HepG2 (cell line): ENCODE measurements at regions not wholly inside any gene's neighbourhood (a gene's known extent, or its start where the extent isn't known, plus 50 kb on each side); places are given as distances from the start of the nearest gene placed in this dataset.

Experiments
- ATAC-seq: fragments of 200-7000 bp; cut with Tn5 transposase; 3 replicates; pipeline ENCODE4 v1.9.1; 2020; ENCODE audit warnings: mild to moderate bottlenecking, moderate library complexity
- BruUV-seq: library from RNA; stranded (reverse); fragments of 400-500 nt; replicated peaks from 2 replicates; lab custom pipeline; 2021; lab: Mats Ljungman, UMichigan
- CTCF ChIA-PET: fragments of 300-600 bp; formaldehyde crosslinking; extraction: SDS; loops from one replicate; lab custom pipeline; 2021; ENCODE audit warnings: low total read pairs, inconsistent platforms, low intra/inter-chr PET ratio; lab: Yijun Ruan, JAX
- POLR2A ChIA-PET: fragments of 350-600 bp; sonication (Branson Sonifier 250); formaldehyde crosslinking; loops from one replicate; lab custom pipeline; 2020; ENCODE audit warnings: antibody characterized with exemption, inconsistent platforms; lab: Yijun Ruan, JAX
- DNase-seq: peaks from one replicate; pipeline ENCODE4 v3.0.0-alpha.2; 2015; ENCODE audit warnings: low spot score
- FAIRE-seq: peaks from 3 replicates; lab custom pipeline; 2011; peaks lifted over from hg19 to GRCh38; lab: Jason Lieb, UNC
- H2AFZ ChIP-seq: one replicate; pipeline ENCODE4 v1.6.1; 2011; ENCODE audit warnings: low read length, inconsistent platforms
- H3K27ac ChIP-seq: fragments of 300-600 bp; 3 replicates; pipeline ENCODE4 v1.8.0; 2011; ENCODE audit warnings: mixed run types, mild to moderate bottlenecking, mixed read lengths, low read length, inconsistent platforms; ENCODE audit not compliant: insufficient read depth; ENCODE audit errors: extremely low read length
- H3K27me3 ChIP-seq, 2 experiments: fragments of 200-600 bp in 1 of 2; 2 replicates in 1 of 2; 3 replicates in 1 of 2; pipeline versions ENCODE4 v1.6.0 to v1.8.0; 2011; ENCODE audit warnings: low read length in 2 of 2, mild to moderate bottlenecking in 2 of 2, moderate library complexity in 2 of 2, inconsistent platforms in 1 of 2; ENCODE audit not compliant: insufficient read depth in 2 of 2, control insufficient read depth in 1 of 2
- H3K36me3 ChIP-seq, 2 experiments: fragments of 200-600 bp in 1 of 2; replicated peaks in 1 of 2; 2 replicates in 1 of 2; 3 replicates in 1 of 2; pipeline versions ENCODE4 v1.5.1 to v1.8.0; 2011; ENCODE audit warnings: low read length in 2 of 2, inconsistent platforms in 1 of 2; ENCODE audit not compliant: insufficient read depth in 2 of 2, control insufficient read depth in 1 of 2
- H3K4me1 ChIP-seq: 2 replicates; pipeline ENCODE4 v1.5.1; 2012; ENCODE audit warnings: low read length, inconsistent platforms; ENCODE audit not compliant: insufficient read depth
- H3K4me2 ChIP-seq: 2 replicates; pipeline ENCODE4 v1.6.0; 2011; ENCODE audit warnings: low read depth, low read length, inconsistent platforms
- H3K4me3 ChIP-seq, 3 experiments: fragments of 200-600 bp in 1 of 3; sonication (generic), shearing (Covaris generic) in 1 of 3; replicated peaks in 1 of 3; 2 replicates each; pipeline ENCODE4 v1.5.1; 2011 to 2016; ENCODE audit warnings: low read length in 3 of 3, inconsistent platforms in 2 of 3, low read depth in 2 of 3, mild to moderate bottlenecking in 2 of 3, control low read depth in 1 of 3, mixed read lengths in 1 of 3; ENCODE audit not compliant: insufficient read depth in 1 of 3
- H3K79me2 ChIP-seq: one replicate; pipeline ENCODE4 v1.6.1; 2011; ENCODE audit warnings: low read length, inconsistent platforms; ENCODE audit not compliant: insufficient read depth
- H3K9ac ChIP-seq: 2 replicates; pipeline ENCODE4 v1.6.0; 2011; ENCODE audit warnings: mild to moderate bottlenecking, low read depth, low read length, inconsistent platforms; ENCODE audit not compliant: insufficient read depth
- H3K9me3 ChIP-seq: 2 replicates; pipeline ENCODE4 v1.5.1; 2012; ENCODE audit warnings: mild to moderate bottlenecking, low read length
- H4K20me1 ChIP-seq: 2 replicates; pipeline ENCODE4 v1.6.0; 2011; ENCODE audit warnings: inconsistent platforms, mild to moderate bottlenecking, low read length, moderate library complexity; ENCODE audit not compliant: insufficient read depth
- CC2D1A ChIP-seq: sonication (generic); formaldehyde crosslinking; IDR thresholded peaks from 2 replicates; pipeline ENCODE4 v1.8.1; 2023; ENCODE audit warnings: mild to moderate bottlenecking, missing genetic modification reagents
- ELF3 ChIP-seq: IDR thresholded peaks from 2 replicates; pipeline ENCODE4 v1.6.1; 2016; ENCODE audit warnings: missing genetic modification reagents, missing compliant biosample characterization
- GABPB1 ChIP-seq: IDR thresholded peaks from 2 replicates; pipeline ENCODE4 v1.6.1; 2016; ENCODE audit warnings: mild to moderate bottlenecking, missing genetic modification reagents, moderate library complexity, missing compliant biosample characterization
- MEIS1 ChIP-seq: sonication (generic); formaldehyde crosslinking; IDR thresholded peaks from 2 replicates; pipeline ENCODE4 v1.9.0; 2021; ENCODE audit warnings: mild to moderate bottlenecking, missing genetic modification reagents, moderate library complexity, borderline replicate concordance
- MIXL1 ChIP-seq: IDR thresholded peaks from 2 replicates; pipeline ENCODE4 v1.6.1; 2016
- NFYB ChIP-seq: sonication (generic); formaldehyde crosslinking; IDR thresholded peaks from 2 replicates; pipeline ENCODE4 v1.4.0; 2020; ENCODE audit warnings: missing genetic modification reagents
- PAX8 ChIP-seq: sonication (generic); formaldehyde crosslinking; IDR thresholded peaks from 2 replicates; pipeline ENCODE4 v1.8.0; 2022; ENCODE audit warnings: mild to moderate bottlenecking, missing genetic modification reagents, borderline replicate concordance
- TOPORS ChIP-seq: sonication (generic); formaldehyde crosslinking; IDR thresholded peaks from 2 replicates; pipeline ENCODE4 v1.8.0; 2023; ENCODE audit warnings: mild to moderate bottlenecking, missing genetic modification reagents
- ZMYM4 ChIP-seq: sonication (generic); formaldehyde crosslinking; IDR thresholded peaks from 2 replicates; pipeline ENCODE4 v1.8.1; 2023; ENCODE audit warnings: mild to moderate bottlenecking, missing genetic modification reagents
- ZNF230 ChIP-seq: sonication (generic); formaldehyde crosslinking; IDR thresholded peaks from 2 replicates; pipeline ENCODE4 v1.4.0; 2020; ENCODE audit warnings: mild to moderate bottlenecking, missing genetic modification reagents
- ZNF263 ChIP-seq: sonication (generic); formaldehyde crosslinking; IDR thresholded peaks from 2 replicates; pipeline ENCODE4 v1.4.0; 2020; ENCODE audit warnings: missing genetic modification reagents
- ZNF274 ChIP-seq: sonication (generic); formaldehyde crosslinking; IDR thresholded peaks from 2 replicates; pipeline ENCODE4 v1.5.1; 2020; ENCODE audit warnings: mild to moderate bottlenecking, missing genetic modification reagents
- ZNF782 ChIP-seq: sonication (generic); formaldehyde crosslinking; IDR thresholded peaks from 2 replicates; pipeline ENCODE4 v1.4.0; 2020; ENCODE audit warnings: missing genetic modification reagents, mild to moderate bottlenecking, borderline replicate concordance
- ZSCAN31 ChIP-seq: sonication (generic); formaldehyde crosslinking; IDR thresholded peaks from 2 replicates; pipeline ENCODE4 v1.5.0; 2020; ENCODE audit warnings: low read depth, mild to moderate bottlenecking, missing genetic modification reagents
- WGBS: methylation state at CpG from one replicate; pipeline ENCODE4 v1.1.6; 2017; ENCODE audit warnings: low lambda C conversion rate; 5-methylcytosine and 5-hydroxymethylcytosine counted together
- in situ Hi-C: cut with HindIII; loops from 2 replicates; pipeline ENCODE4 v1.10.0; 2017; ENCODE audit warnings: low pct_unique_long_range_greater_than_20kb; ENCODE audit not compliant: extremely low pct_ligation_motif_present
- intact Hi-C: fragments of 100-400 bp; cut with micrococcal nuclease; formaldehyde crosslinking; loops from one replicate; pipeline ENCODE4 v1.10.0; 2022; ENCODE audit not compliant: unreplicated experiment
- TF ChIP-seq, protein P1 (sequence below): sonication (generic); formaldehyde crosslinking; IDR thresholded peaks from 2 replicates; pipeline ENCODE4 v1.4.0; 2020; ENCODE audit warnings: missing genetic modification reagents
- TF ChIP-seq, protein P2 (sequence below), 2 experiments: sonication (generic) in 1 of 2; formaldehyde crosslinking in 1 of 2; IDR thresholded peaks; 2 replicates each; pipeline versions ENCODE4 v1.4.0 to v1.6.1; 2018 to 2020; ENCODE audit warnings: missing genetic modification reagents in 2 of 2, borderline replicate concordance in 1 of 2, low read depth in 1 of 2, mild to moderate bottlenecking in 1 of 2, missing biosample characterization in 1 of 2

DNA sequence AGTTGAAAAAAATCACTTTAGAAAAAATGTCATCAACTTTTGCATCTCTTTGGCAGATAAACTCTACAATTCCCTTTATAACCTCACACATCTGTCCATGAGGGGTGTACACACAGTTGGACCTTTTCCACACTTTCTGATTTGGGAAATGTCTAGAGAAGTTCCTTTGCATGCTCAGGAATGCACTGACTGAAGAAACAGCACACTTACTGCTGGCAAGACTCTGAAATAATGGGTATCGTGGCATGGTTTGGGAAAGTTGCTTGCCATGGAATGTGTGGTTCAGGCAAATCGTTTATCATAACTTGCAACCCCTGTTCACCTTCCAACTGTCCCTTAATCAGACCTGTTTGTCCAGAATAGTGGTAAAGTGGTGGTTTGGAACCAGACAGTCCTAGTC is 135.3 kb upstream of the TGFBR2 start:
- POLR2A ChIA-PET: no interaction called here
- Histone ChIP-seq H4K20me1 (no peaks in the 10 kb centered on the region), H3K79me2 (no peaks in the 10 kb centered on the region), H3K36me3 (no peaks in the 10 kb centered on the region), H3K27ac (no peak overlapping the region), H3K9me3 (peaks cover 4% of the 10 kb centered on the region; the same call in 1 of the 2 replicates), H3K9ac (no peak overlapping the region), H3K4me3 (no peak overlapping the region), H2AFZ (no peak overlapping the region), H3K4me2 (no peak overlapping the region), H3K27me3 (no peaks in the 10 kb centered on the region), H3K4me1 (peaks cover 12% of the 10 kb centered on the region)
- DNase-seq (no peak), ATAC-seq (no peak), FAIRE-seq (no peak)
- CTCF ChIA-PET: no interaction called here
- intact Hi-C loops: no loop called here
- BruUV-seq: no TSS peak
- 46% methylated on average over 2 of the region's 2 CpGs for WGBS
- in situ Hi-C loops: no loop called here
- TF ChIP-seq, protein P1, sequence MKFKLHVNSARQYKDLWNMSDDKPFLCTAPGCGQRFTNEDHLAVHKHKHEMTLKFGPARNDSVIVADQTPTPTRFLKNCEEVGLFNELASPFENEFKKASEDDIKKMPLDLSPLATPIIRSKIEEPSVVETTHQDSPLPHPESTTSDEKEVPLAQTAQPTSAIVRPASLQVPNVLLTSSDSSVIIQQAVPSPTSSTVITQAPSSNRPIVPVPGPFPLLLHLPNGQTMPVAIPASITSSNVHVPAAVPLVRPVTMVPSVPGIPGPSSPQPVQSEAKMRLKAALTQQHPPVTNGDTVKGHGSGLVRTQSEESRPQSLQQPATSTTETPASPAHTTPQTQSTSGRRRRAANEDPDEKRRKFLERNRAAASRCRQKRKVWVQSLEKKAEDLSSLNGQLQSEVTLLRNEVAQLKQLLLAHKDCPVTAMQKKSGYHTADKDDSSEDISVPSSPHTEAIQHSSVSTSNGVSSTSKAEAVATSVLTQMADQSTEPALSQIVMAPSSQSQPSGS (CRISPR knock-in tag): no peak
- TF ChIP-seq PAX8 (CRISPR knock-in tag): no peak
- no peak for TF ChIP-seq GABPB1
- TF ChIP-seq ZNF263: no peak
- TF ChIP-seq ZSCAN31 (CRISPR knock-in tag): no peak
- TF ChIP-seq ZMYM4: no peak
- TF ChIP-seq CC2D1A (CRISPR knock-in tag): no peak
- no peak for TF ChIP-seq ZNF230
- TF ChIP-seq, protein P2, sequence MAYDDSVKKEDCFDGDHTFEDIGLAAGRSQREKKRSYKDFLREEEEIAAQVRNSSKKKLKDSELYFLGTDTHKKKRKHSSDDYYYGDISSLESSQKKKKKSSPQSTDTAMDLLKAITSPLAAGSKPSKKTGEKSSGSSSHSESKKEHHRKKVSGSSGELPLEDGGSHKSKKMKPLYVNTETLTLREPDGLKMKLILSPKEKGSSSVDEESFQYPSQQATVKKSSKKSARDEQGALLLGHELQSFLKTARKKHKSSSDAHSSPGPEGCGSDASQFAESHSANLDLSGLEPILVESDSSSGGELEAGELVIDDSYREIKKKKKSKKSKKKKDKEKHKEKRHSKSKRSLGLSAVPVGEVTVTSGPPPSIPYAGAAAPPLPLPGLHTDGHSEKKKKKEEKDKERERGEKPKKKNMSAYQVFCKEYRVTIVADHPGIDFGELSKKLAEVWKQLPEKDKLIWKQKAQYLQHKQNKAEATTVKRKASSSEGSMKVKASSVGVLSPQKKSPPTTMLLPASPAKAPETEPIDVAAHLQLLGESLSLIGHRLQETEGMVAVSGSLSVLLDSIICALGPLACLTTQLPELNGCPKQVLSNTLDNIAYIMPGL (CRISPR knock-in tag; IDR thresholded peaks at IDR 0.05; ENCODE audit: borderline replicate concordance in 1 of 2, low read depth in 1 of 2): no peak
- TF ChIP-seq ZNF274 (CRISPR knock-in tag): no peak
- TF ChIP-seq ELF3 (CRISPR knock-in tag): no peak
- TF ChIP-seq ZNF782 (CRISPR knock-in tag): no peak
- no peak for TF ChIP-seq MIXL1 (CRISPR knock-in tag)
- TF ChIP-seq TOPORS (CRISPR knock-in tag): no peak
- no peak for TF ChIP-seq MEIS1 (CRISPR knock-in tag)
- TF ChIP-seq NFYB (CRISPR knock-in tag): no peak
